ENCODE measurements at regions not wholly inside any gene's neighbourhood (a gene's known extent, or its start where the extent isn't known, plus 50 kb on each side); places are given as distances from the start of the nearest gene placed in this dataset.
"Not testable (repeated sequence)": the region's sequence is repeated elsewhere in the genome, so short reads cannot be mapped to it uniquely, and the experiment has no call there.

GRCh38 chr1:100820195-100820594, 74.4 kb downstream of the EXTL2 start:
- not testable (repeated sequence) for H3K36me3 Mint-ChIP-seq (ENCODE audit: insufficient read depth in 2 of 2); H3K4me3 Mint-ChIP-seq; DNase-seq; ATAC-seq (replicated peaks in 1 of 2); H3K27ac Mint-ChIP-seq; H3K4me1 Mint-ChIP-seq (ENCODE audit: low read depth); H3K9me3 Mint-ChIP-seq
- peaks cover 10% of the 10 kb centered on the region for H3K27me3 Mint-ChIP-seq (ENCODE audit: low read depth)

DNA sequence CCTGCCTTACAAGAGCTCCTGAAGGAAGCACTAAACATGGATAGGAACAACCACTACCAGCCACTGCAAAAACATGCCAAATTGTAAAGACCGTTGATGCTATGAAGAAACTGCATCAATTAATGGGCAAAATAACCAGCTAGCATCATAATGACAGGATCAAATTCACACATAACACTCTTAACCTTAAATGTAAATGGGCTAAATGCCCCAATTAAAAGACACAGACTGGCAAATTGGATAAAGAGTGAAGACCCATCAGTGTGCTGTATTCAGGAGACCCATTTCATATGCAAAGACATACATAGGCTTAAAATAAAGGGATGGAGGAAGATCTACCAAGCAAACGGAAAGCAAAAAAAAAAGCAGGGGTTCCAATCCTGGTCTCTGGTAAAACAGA, 72.7 kb downstream of the EXTL2 start:
- not testable (repeated sequence) for H3K9me3 Mint-ChIP-seq; ATAC-seq (replicated peaks in 1 of 2); H3K27me3 Mint-ChIP-seq (ENCODE audit: low read depth); H3K27ac Mint-ChIP-seq; DNase-seq; H3K4me1 Mint-ChIP-seq (ENCODE audit: low read depth); H3K36me3 Mint-ChIP-seq (ENCODE audit: insufficient read depth in 2 of 2); H3K4me3 Mint-ChIP-seq
